K562 (cell line): ENCODE measurements at regions not wholly inside any gene's neighbourhood (a gene's known extent, or its start where the extent isn't known, plus 50 kb on each side); places are given as distances from the start of the nearest gene placed in this dataset.
"Not testable (repeated sequence)": the region's sequence is repeated elsewhere in the genome, so short reads cannot be mapped to it uniquely, and the experiment has no call there.

Experiments used
- ATAC-seq: fragments of 200-7000 bp; cut with Tn5 transposase; 3 replicates; pipeline ENCODE4 v1.9.1; 2020; ENCODE audit warnings: moderate library complexity
- BruUV-seq: library from RNA; stranded (reverse); fragments of 400-500 nt; replicated peaks from 2 replicates; lab custom pipeline; 2021; lab: Mats Ljungman, UMichigan
- CTCF ChIA-PET: fragments of 300-600 bp; formaldehyde crosslinking; extraction: SDS; loops from one replicate; lab custom pipeline; 2021; ENCODE audit warnings: low intra/inter-chr PET ratio; lab: Yijun Ruan, JAX
- POLR2A ChIA-PET: fragments of 300-600, 350-650 bp; sonication (Branson Sonifier 250); formaldehyde crosslinking; extraction: SDS; loops from one replicate; lab custom pipeline; 2021; ENCODE audit warnings: antibody characterized with exemption, inconsistent platforms; lab: Yijun Ruan, JAX
- DNase-seq, 4 experiments: peaks; one replicate each; pipeline versions ENCODE4 v3.0.0 to v3.0.0-alpha.2; 2011 to 2018; ENCODE audit warnings: low spot score in 3 of 4, mixed read lengths in 3 of 4; ENCODE audit errors: extremely low read depth in 1 of 4
- FAIRE-seq: peaks from 2 replicates; lab custom pipeline; 2011; peaks lifted over from hg19 to GRCh38; lab: Jason Lieb, UNC
- H2AFZ ChIP-seq: 2 replicates; pipeline ENCODE4 v1.6.0; 2011; ENCODE audit warnings: low read depth, low read length, control low read depth, inconsistent platforms
- H3K27ac ChIP-seq: fragments of 200-600 bp; 3 replicates; pipeline ENCODE4 v1.8.0; 2011; ENCODE audit warnings: low read depth, mild to moderate bottlenecking, control low read depth, inconsistent platforms, low read length, moderate library complexity, mixed read lengths; ENCODE audit errors: extremely low read depth
- H3K27me3 ChIP-seq, 2 experiments: fragments of 300-600 bp in 1 of 2; 2 replicates in 1 of 2; 3 replicates in 1 of 2; pipeline versions ENCODE4 v1.6.0 to v1.8.0; 2011; ENCODE audit warnings: inconsistent platforms in 2 of 2, low read length in 2 of 2, mild to moderate bottlenecking in 1 of 2, mixed read lengths in 1 of 2, moderate library complexity in 1 of 2; ENCODE audit not compliant: control insufficient read depth in 2 of 2, insufficient read depth in 2 of 2
- H3K36me3 ChIP-seq: fragments of 300-600 bp; 3 replicates; pipeline ENCODE4 v1.8.0; 2011; ENCODE audit warnings: mild to moderate bottlenecking, low read length, inconsistent platforms; ENCODE audit not compliant: control insufficient read depth, insufficient read depth
- H3K4me1 ChIP-seq, 2 experiments: fragments of 200-600 bp in 1 of 2; replicated peaks in 1 of 2; 2 replicates in 1 of 2; 3 replicates in 1 of 2; pipeline versions ENCODE4 v1.5.1 to v1.8.0; 2011; ENCODE audit warnings: inconsistent platforms in 2 of 2, low read length in 2 of 2, mild to moderate bottlenecking in 1 of 2, mixed read lengths in 1 of 2, moderate library complexity in 1 of 2; ENCODE audit not compliant: control insufficient read depth in 2 of 2, insufficient read depth in 2 of 2
- H3K4me2 ChIP-seq: 2 replicates; pipeline ENCODE4 v1.6.1; 2011; ENCODE audit warnings: low read length, control low read depth, inconsistent platforms, mixed read lengths; ENCODE audit not compliant: insufficient read depth
- H3K4me3 ChIP-seq: fragments of 200-600 bp; sonication (generic), shearing (Covaris generic); 2 replicates; pipeline ENCODE4 v1.5.1; 2016; ENCODE audit warnings: control low read depth, inconsistent platforms
- H3K79me2 ChIP-seq: fragments of 200-600 bp; 3 replicates; pipeline ENCODE4 v1.8.0; 2011; ENCODE audit warnings: low read length, inconsistent platforms; ENCODE audit not compliant: control insufficient read depth, insufficient read depth
- H3K9ac ChIP-seq, 2 experiments: 2 replicates each; pipeline versions ENCODE4 v1.6.0 to v1.6.1; 2011; ENCODE audit warnings: low read depth in 2 of 2, low read length in 2 of 2, control low read depth in 1 of 2, inconsistent platforms in 1 of 2, mild to moderate bottlenecking in 1 of 2, mixed read lengths in 1 of 2; ENCODE audit not compliant: insufficient read depth in 1 of 2
- H3K9me1 ChIP-seq: one replicate; pipeline ENCODE4 v1.6.0; 2011; ENCODE audit warnings: inconsistent platforms, mild to moderate bottlenecking, low read length, moderate library complexity; ENCODE audit not compliant: control insufficient read depth, insufficient read depth
- H3K9me3 ChIP-seq: replicated peaks from 2 replicates; pipeline ENCODE4 v1.5.1; 2011; ENCODE audit warnings: low read depth, low read length, inconsistent platforms; ENCODE audit not compliant: control insufficient read depth, insufficient read depth
- H4K20me1 ChIP-seq: replicated peaks from 2 replicates; pipeline ENCODE4 v1.6.1; 2011; ENCODE audit warnings: low read length, inconsistent platforms, mixed read lengths; ENCODE audit not compliant: control insufficient read depth, insufficient read depth
- WGBS: fragments of 100-300 bp; shearing (Covaris generic); methylation state at CpG from one replicate; pipeline ENCODE4 v1.1.6; 2016; ENCODE audit warnings: low coverage, mixed read lengths; ENCODE audit not compliant: insufficient coverage; ENCODE audit errors: missing lambda C conversion rate; 5-methylcytosine and 5-hydroxymethylcytosine counted together
- in situ Hi-C: fragments of 300-500 bp; cut with MboI; formaldehyde crosslinking; loops from 4 replicates; pipeline ENCODE4 v1.15.0; 2018; ENCODE audit warnings: inconsistent platforms, mixed read lengths
- intact Hi-C: fragments of 100-400 bp; cut with micrococcal nuclease; formaldehyde crosslinking; loops from 2 replicates; pipeline ENCODE4 v1.14.2; 2022

GRCh38 chr2:111271647-111272304 is 151.1 kb downstream of the BCL2L11 start:
- H3K9me3 ChIP-seq, H3K4me3 ChIP-seq, H3K4me2 ChIP-seq, ATAC-seq, DNase-seq, H3K4me1 ChIP-seq, H3K79me2 ChIP-seq, H3K9ac ChIP-seq, H3K27me3 ChIP-seq, H3K9me1 ChIP-seq, FAIRE-seq, H3K36me3 ChIP-seq, H3K27ac ChIP-seq, in situ Hi-C loops, intact Hi-C loops, H2AFZ ChIP-seq, POLR2A ChIA-PET, CTCF ChIA-PET, BruUV-seq, H4K20me1 ChIP-seq: not testable (repeated sequence)
- 96% methylated on average over 3 of the region's 8 CpGs for WGBS

GRCh38 chr2:111273007-111273406 is 152.3 kb downstream of the BCL2L11 start:
- in situ Hi-C loops, H3K27ac ChIP-seq, H3K9me1 ChIP-seq, ATAC-seq, H3K4me3 ChIP-seq, H3K4me2 ChIP-seq, H3K9ac ChIP-seq, FAIRE-seq, POLR2A ChIA-PET, CTCF ChIA-PET, H3K27me3 ChIP-seq, BruUV-seq, H4K20me1 ChIP-seq, H3K79me2 ChIP-seq, H3K9me3 ChIP-seq, DNase-seq, intact Hi-C loops, H2AFZ ChIP-seq, H3K4me1 ChIP-seq, H3K36me3 ChIP-seq: not testable (repeated sequence)
- WGBS: 66% methylated on average over 3 of the region's 7 CpGs

GRCh38 chr2:111275047-111275853 is 154.5 kb downstream of the BCL2L11 start:
- H3K27me3 ChIP-seq, intact Hi-C loops, H3K9me3 ChIP-seq, in situ Hi-C loops, ATAC-seq, H3K9me1 ChIP-seq, H4K20me1 ChIP-seq, H3K27ac ChIP-seq, H3K36me3 ChIP-seq, H3K4me1 ChIP-seq, CTCF ChIA-PET, BruUV-seq, POLR2A ChIA-PET, DNase-seq, H3K9ac ChIP-seq, H3K4me2 ChIP-seq, H3K79me2 ChIP-seq, FAIRE-seq, H3K4me3 ChIP-seq, H2AFZ ChIP-seq: not testable (repeated sequence)
- WGBS: 89% methylated on average over 9 of the region's 15 CpGs

GRCh38 chr2:111275854-111276171 is 155.1 kb downstream of the BCL2L11 start:
- H3K9me1 ChIP-seq, FAIRE-seq, in situ Hi-C loops, H3K4me3 ChIP-seq, H3K4me1 ChIP-seq, H3K79me2 ChIP-seq, BruUV-seq, CTCF ChIA-PET, H3K27me3 ChIP-seq, H4K20me1 ChIP-seq, H3K4me2 ChIP-seq, H2AFZ ChIP-seq, H3K27ac ChIP-seq, DNase-seq, H3K9ac ChIP-seq, H3K36me3 ChIP-seq, POLR2A ChIA-PET, H3K9me3 ChIP-seq, ATAC-seq, intact Hi-C loops: not testable (repeated sequence)
- WGBS: 96% methylated on average over 2 of the region's 3 CpGs
